ENCODE measurements at regions not wholly inside any gene's neighbourhood (a gene's known extent, or its start where the extent isn't known, plus 50 kb on each side); places are given as distances from the start of the nearest gene placed in this dataset.

DNA sequence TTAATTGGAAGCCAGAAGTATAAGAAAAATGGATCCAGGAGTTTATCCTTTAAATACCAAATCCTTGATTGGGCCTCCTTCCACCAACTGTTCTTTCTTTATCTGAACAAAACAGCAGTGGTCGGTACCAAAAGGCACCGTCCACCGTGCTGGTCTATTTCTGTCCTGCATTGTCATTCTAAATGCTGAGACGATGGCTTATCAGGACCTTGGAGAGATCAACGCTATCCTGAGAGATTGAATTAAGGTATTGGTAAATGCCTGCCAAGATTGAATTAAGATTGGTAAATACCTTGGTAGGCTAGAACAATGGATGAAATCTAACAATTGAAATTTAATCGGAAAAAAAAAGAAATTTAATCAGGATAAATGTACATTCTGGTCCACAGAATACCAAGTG, 73.4 kb upstream of the SOD1 start:
- TF ChIP-seq, protein P1, sequence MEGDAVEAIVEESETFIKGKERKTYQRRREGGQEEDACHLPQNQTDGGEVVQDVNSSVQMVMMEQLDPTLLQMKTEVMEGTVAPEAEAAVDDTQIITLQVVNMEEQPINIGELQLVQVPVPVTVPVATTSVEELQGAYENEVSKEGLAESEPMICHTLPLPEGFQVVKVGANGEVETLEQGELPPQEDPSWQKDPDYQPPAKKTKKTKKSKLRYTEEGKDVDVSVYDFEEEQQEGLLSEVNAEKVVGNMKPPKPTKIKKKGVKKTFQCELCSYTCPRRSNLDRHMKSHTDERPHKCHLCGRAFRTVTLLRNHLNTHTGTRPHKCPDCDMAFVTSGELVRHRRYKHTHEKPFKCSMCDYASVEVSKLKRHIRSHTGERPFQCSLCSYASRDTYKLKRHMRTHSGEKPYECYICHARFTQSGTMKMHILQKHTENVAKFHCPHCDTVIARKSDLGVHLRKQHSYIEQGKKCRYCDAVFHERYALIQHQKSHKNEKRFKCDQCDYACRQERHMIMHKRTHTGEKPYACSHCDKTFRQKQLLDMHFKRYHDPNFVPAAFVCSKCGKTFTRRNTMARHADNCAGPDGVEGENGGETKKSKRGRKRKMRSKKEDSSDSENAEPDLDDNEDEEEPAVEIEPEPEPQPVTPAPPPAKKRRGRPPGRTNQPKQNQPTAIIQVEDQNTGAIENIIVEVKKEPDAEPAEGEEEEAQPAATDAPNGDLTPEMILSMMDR (IDR thresholded peaks at IDR 0.05), result no peak
- TF ChIP-seq POLR2A (IDR thresholded peaks at IDR 0.05), result no peak
